H1 (cell line): ENCODE measurements at regions not wholly inside any gene's neighbourhood (a gene's known extent, or its start where the extent isn't known, plus 50 kb on each side); places are given as distances from the start of the nearest gene placed in this dataset.

Source experiments
- CTCF ChIA-PET: fragments of 300-600 bp; sonication (Branson Sonifier 250); formaldehyde crosslinking; loops from one replicate; lab custom pipeline; 2021; ENCODE audit not compliant: partially characterized antibody; lab: Charles Lee
- POLR2A ChIA-PET: fragments of 300-600 bp; sonication (Branson Sonifier 250); formaldehyde crosslinking; loops from one replicate; lab custom pipeline; 2021; ENCODE audit warnings: inconsistent platforms; ENCODE audit not compliant: partially characterized antibody; lab: Charles Lee
- DNase-seq, 2 experiments: peaks; one replicate each; pipeline versions ENCODE4 v3.0.0 to v3.0.0-alpha.2; 2010 to 2022; ENCODE audit warnings: low spot score in 2 of 2, low read depth in 1 of 2, mixed read lengths in 1 of 2
- FAIRE-seq: peaks from 2 replicates; lab custom pipeline; 2011; peaks lifted over from hg19 to GRCh38; lab: Jason Lieb, UNC
- H2AFZ ChIP-seq: 2 replicates; pipeline ENCODE4 v1.8.1; 2012; ENCODE audit warnings: low read length, inconsistent platforms
- H2AK5ac ChIP-seq: 2 replicates; pipeline ENCODE4 v1.6.1; 2013; ENCODE audit warnings: low read depth, low read length
- H2BK120ac ChIP-seq: replicated peaks from 2 replicates; pipeline ENCODE3; 2013; ENCODE audit warnings: low read depth, low read length, inconsistent platforms
- H2BK12ac ChIP-seq: 2 replicates; pipeline ENCODE4 v1.6.1; 2013; ENCODE audit warnings: low read depth, low read length
- H2BK15ac ChIP-seq: 2 replicates; pipeline ENCODE4 v1.6.1; 2013; ENCODE audit warnings: low read length
- H2BK20ac ChIP-seq: 2 replicates; pipeline ENCODE4 v1.6.1; 2013; ENCODE audit warnings: low read length
- H2BK5ac ChIP-seq: 2 replicates; pipeline ENCODE4 v1.6.1; 2013; ENCODE audit warnings: low read depth, low read length
- H3K14ac ChIP-seq: 2 replicates; pipeline ENCODE4 v1.6.1; 2013; ENCODE audit warnings: inconsistent platforms; ENCODE audit not compliant: insufficient read length
- H3K18ac ChIP-seq: 2 replicates; pipeline ENCODE4 v1.6.1; 2013; ENCODE audit warnings: low read length; ENCODE audit errors: extremely low read depth
- H3K23ac ChIP-seq: 2 replicates; pipeline ENCODE4 v1.6.1; 2013; ENCODE audit warnings: inconsistent platforms; ENCODE audit not compliant: insufficient read length
- H3K23me2 ChIP-seq: 2 replicates; pipeline ENCODE4 v1.6.1; 2013; ENCODE audit warnings: low read depth, low read length
- H3K27ac ChIP-seq: 2 replicates; pipeline ENCODE4 v1.6.1; 2011; ENCODE audit warnings: low read depth, low read length, inconsistent platforms
- H3K27me3 ChIP-seq, 4 experiments: replicated peaks in 1 of 4; 1 replicate in 1 of 4; 2 replicates in 3 of 4; pipeline versions ENCODE4 v1.6.1 to v1.8.1; 2011 to 2013; ENCODE audit warnings: low read length in 3 of 4, mild to moderate bottlenecking in 3 of 4, inconsistent platforms in 2 of 4, mixed read lengths in 2 of 4, moderate library complexity in 1 of 4; ENCODE audit not compliant: control insufficient read depth in 3 of 4, insufficient read depth in 3 of 4; ENCODE audit errors: extremely low read depth in 1 of 4
- H3K36me3 ChIP-seq, 4 experiments: 2 replicates each; pipeline versions ENCODE4 v1.6.1 to v1.8.1; 2011 to 2013; ENCODE audit warnings: mild to moderate bottlenecking in 4 of 4, low read length in 3 of 4, moderate library complexity in 2 of 4, control low read depth in 1 of 4, inconsistent platforms in 1 of 4; ENCODE audit not compliant: insufficient read depth in 4 of 4, control insufficient read depth in 2 of 4
- H3K4ac ChIP-seq: replicated peaks from 2 replicates; pipeline ENCODE3; 2013; ENCODE audit warnings: low read length, low read depth, mixed read lengths, inconsistent platforms; ENCODE audit not compliant: insufficient read length
- H3K4me1 ChIP-seq, 4 experiments: replicated peaks in 1 of 4; 1 replicate in 1 of 4; 2 replicates in 3 of 4; pipeline versions ENCODE4 v1.6.1 to v1.8.1; 2011 to 2013; ENCODE audit warnings: low read length in 3 of 4, inconsistent platforms in 2 of 4, mixed read lengths in 1 of 4; ENCODE audit not compliant: insufficient read depth in 4 of 4, control insufficient read depth in 3 of 4
- H3K4me2 ChIP-seq, 2 experiments: 2 replicates each; pipeline versions ENCODE4 v1.6.1 to v1.8.1; 2011 to 2013; ENCODE audit warnings: low read depth in 2 of 2, low read length in 2 of 2, control low read depth in 1 of 2, inconsistent platforms in 1 of 2, mild to moderate bottlenecking in 1 of 2; ENCODE audit not compliant: insufficient read depth in 1 of 2
- H3K4me3 ChIP-seq, 4 experiments: fragments of 200-600, 300-600 bp in 1 of 4; sonication (generic), shearing (Covaris generic), sonication (Bioruptor Twin) in 1 of 4; 2 replicates each; pipeline versions ENCODE4 v1.5.1 to v1.8.1; 2011 to 2016; ENCODE audit warnings: low read length in 4 of 4, low read depth in 3 of 4, control low read depth in 2 of 4, inconsistent platforms in 2 of 4, mild to moderate bottlenecking in 2 of 4, mixed read lengths in 1 of 4, moderate library complexity in 1 of 4; ENCODE audit not compliant: insufficient read depth in 2 of 4; ENCODE audit errors: extremely low read depth in 1 of 4
- H3K56ac ChIP-seq: replicated peaks from 2 replicates; pipeline ENCODE3; 2013; ENCODE audit warnings: low read depth, mild to moderate bottlenecking, mixed read lengths, low read length, inconsistent platforms; ENCODE audit not compliant: insufficient read length
- H3K79me1 ChIP-seq: 2 replicates; pipeline ENCODE4 v1.6.1; 2013; ENCODE audit warnings: low read depth, low read length, control low read depth
- H3K79me2 ChIP-seq, 2 experiments: 2 replicates each; pipeline versions ENCODE4 v1.6.1 to v1.8.1; 2012 to 2013; ENCODE audit warnings: low read length in 2 of 2, mild to moderate bottlenecking in 2 of 2, inconsistent platforms in 1 of 2; ENCODE audit not compliant: insufficient read depth in 2 of 2, control insufficient read depth in 1 of 2
- H3K9ac ChIP-seq, 4 experiments: replicated peaks in 1 of 4; 1 replicate in 1 of 4; 2 replicates in 3 of 4; pipeline versions ENCODE4 v1.6.1 to v1.8.1; 2011 to 2013; ENCODE audit warnings: low read depth in 3 of 4, low read length in 3 of 4, control low read depth in 2 of 4, mild to moderate bottlenecking in 2 of 4, moderate library complexity in 2 of 4, inconsistent platforms in 1 of 4; ENCODE audit errors: extremely low read depth in 1 of 4
- H3K9me3 ChIP-seq, 2 experiments: 2 replicates each; pipeline versions ENCODE4 v1.6.1 to v1.8.1; 2012 to 2013; ENCODE audit warnings: mild to moderate bottlenecking in 2 of 2, moderate library complexity in 2 of 2, control low read depth in 1 of 2, inconsistent platforms in 1 of 2, low read depth in 1 of 2, low read length in 1 of 2, mixed read lengths in 1 of 2; ENCODE audit not compliant: insufficient read depth in 2 of 2
- H4K20me1 ChIP-seq, 2 experiments: replicated peaks in 1 of 2; 2 replicates each; pipeline versions ENCODE3 to v1.8.1; 2011 to 2013; ENCODE audit warnings: inconsistent platforms in 2 of 2, low read length in 2 of 2, mild to moderate bottlenecking in 1 of 2; ENCODE audit not compliant: insufficient read depth in 2 of 2, control insufficient read depth in 1 of 2
- H4K5ac ChIP-seq: 2 replicates; pipeline ENCODE4 v1.6.1; 2013; ENCODE audit warnings: low read length, low read depth, mixed read lengths, inconsistent platforms; ENCODE audit not compliant: insufficient read length
- H4K8ac ChIP-seq: 2 replicates; pipeline ENCODE4 v1.8.0; 2013; ENCODE audit warnings: mild to moderate bottlenecking, moderate library complexity, low read length, inconsistent platforms; ENCODE audit not compliant: insufficient read depth; ENCODE audit errors: extremely low read depth
- H4K91ac ChIP-seq: replicated peaks from 2 replicates; pipeline ENCODE3; 2013; ENCODE audit warnings: low read length, mixed read lengths, inconsistent platforms; ENCODE audit not compliant: insufficient read length
- BACH1 ChIP-seq: IDR thresholded peaks from 2 replicates; pipeline ENCODE4 v1.6.1; 2012; ENCODE audit warnings: low read length, improper control_type of control experiment
- CBX8 ChIP-seq: fragments of 300-800, 300-1000 bp; sonication (generic); IDR thresholded peaks from 2 replicates; pipeline ENCODE4 v1.7.1; 2016; ENCODE audit warnings: low read depth, low read length, borderline replicate concordance
- CEBPB ChIP-seq: IDR thresholded peaks from 2 replicates; pipeline ENCODE4 v1.6.1; 2012; ENCODE audit warnings: low read depth, low read length
- GTF2F1 ChIP-seq: IDR thresholded peaks from 2 replicates; pipeline ENCODE4 v1.6.1; 2012; ENCODE audit warnings: low read depth, low read length, improper control_type of control experiment, borderline replicate concordance
- HDAC6 ChIP-seq: IDR thresholded peaks from one replicate; pipeline ENCODE4 v1.7.1; 2012; ENCODE audit warnings: low read depth, mild to moderate bottlenecking, inconsistent platforms, low read length, moderate library complexity
- MAFK ChIP-seq: IDR thresholded peaks from 2 replicates; pipeline ENCODE4 v1.6.1; 2012; ENCODE audit warnings: low read depth, mild to moderate bottlenecking, improper control_type of control experiment, low read length
- NANOG ChIP-seq: IDR thresholded peaks from 2 replicates; pipeline ENCODE4 v1.6.1; 2011; ENCODE audit warnings: low read length, low read depth, mild to moderate bottlenecking, inconsistent platforms; ENCODE audit not compliant: insufficient read depth, poor library complexity, severe bottlenecking
- PHF8 ChIP-seq: fragments of 200-600 bp; sonication (generic); conservative IDR thresholded peaks from 2 replicates; pipeline ENCODE4 v1.7.1; 2012; ENCODE audit warnings: low read depth, mild to moderate bottlenecking, inconsistent platforms, low read length, moderate library complexity
- POLR2A ChIP-seq, 2 experiments: IDR thresholded peaks; 1 replicate in 1 of 2; 2 replicates in 1 of 2; pipeline ENCODE4 v1.6.1; 2011; ENCODE audit warnings: low read depth in 2 of 2, low read length in 2 of 2, mild to moderate bottlenecking in 2 of 2; ENCODE audit errors: control extremely low read depth in 1 of 2
- POU5F1 ChIP-seq: IDR thresholded peaks from 2 replicates; pipeline ENCODE4 v1.6.1; 2011; ENCODE audit warnings: low read depth, mild to moderate bottlenecking, low read length, moderate library complexity
- RBBP5 ChIP-seq: IDR thresholded peaks from 2 replicates; pipeline ENCODE4 v1.7.1; 2012; ENCODE audit warnings: low read depth, mild to moderate bottlenecking, inconsistent platforms, low read length, moderate library complexity, borderline replicate concordance
- SP2 ChIP-seq: IDR thresholded peaks from 2 replicates; pipeline ENCODE4 v1.6.1; 2012; ENCODE audit warnings: mild to moderate bottlenecking, low read length, inconsistent platforms
- SUZ12 ChIP-seq: fragments of 200-600 bp; sonication (generic); IDR thresholded peaks from 2 replicates; pipeline ENCODE4 v1.6.1; 2012; ENCODE audit warnings: mild to moderate bottlenecking, inconsistent platforms, low read length, moderate library complexity, mixed read lengths
- TAF1 ChIP-seq: IDR thresholded peaks from 2 replicates; pipeline ENCODE4 v1.6.1; 2011; ENCODE audit warnings: mild to moderate bottlenecking, low read depth, low read length
- TAF7 ChIP-seq: optimal IDR thresholded peaks from 2 replicates; pipeline ENCODE3; 2011; ENCODE audit warnings: low read depth, mild to moderate bottlenecking, inconsistent platforms, low read length, moderate library complexity, borderline replicate concordance
- WGBS, 2 experiments: shearing (Covaris generic) in 1 of 2; methylation state at CpG; one replicate each; pipeline versions ENCODE4 v1.1.6 to v1.1.7; 2013 to 2015; ENCODE audit warnings: low lambda C conversion rate in 2 of 2, mixed read lengths in 2 of 2, inconsistent platforms in 1 of 2, low coverage in 1 of 2, missing lambda C conversion rate in 1 of 2; ENCODE audit not compliant: insufficient replicate concordance in 2 of 2, insufficient coverage in 1 of 2, insufficient read length in 1 of 2; ENCODE audit errors: extremely low coverage in 1 of 2, missing lambda C conversion rate in 1 of 2; 5-methylcytosine and 5-hydroxymethylcytosine counted together

GRCh38 chr18:77359561-77360314, 110.1 kb downstream of the GALR1 start:
- H3K18ac ChIP-seq = no peak overlapping the region
- ChIA-PET CTCF (interaction anchor here (0.6 to 1.4 kb wide), 2 partner anchors 18 to 31 kb away, joined by 3 to 4 read pairs; no protein-coding TSS in a partner anchor), POLR2A (no interaction called here)
- H3K9me3 ChIP-seq = peaks cover 8 to 14% of the 10 kb centered on the region in 2 experiments; a peak in 3 of 4 replicates
- no peak overlapping the region for H2BK5ac ChIP-seq
- H3K4ac ChIP-seq = no peak overlapping the region
- H4K91ac ChIP-seq = no peak overlapping the region
- H3K23me2 ChIP-seq = no peaks in the 10 kb centered on the region
- no peak overlapping the region for H2AFZ ChIP-seq
- H3K27ac ChIP-seq = no peak overlapping the region
- no peaks in the 10 kb centered on the region for H3K36me3 ChIP-seq
- FAIRE-seq (no peak), DNase-seq (no peak)
- no peak overlapping the region for H2BK15ac ChIP-seq
- H2BK20ac ChIP-seq = no peak overlapping the region
- H3K14ac ChIP-seq = no peak overlapping the region
- no peaks in the 10 kb centered on the region for H3K4me1 ChIP-seq
- H3K27me3 ChIP-seq = no peaks in the 10 kb centered on the region
- no peaks in the 10 kb centered on the region for H3K79me1 ChIP-seq
- no peak overlapping the region for H3K56ac ChIP-seq
- H4K5ac ChIP-seq = no peak overlapping the region
- H2BK12ac ChIP-seq = no peak overlapping the region
- H2AK5ac ChIP-seq = no peak overlapping the region
- no peaks in the 10 kb centered on the region; a peak in 1 of 4 replicates for H3K79me2 ChIP-seq
- H3K4me2 ChIP-seq = no peak overlapping the region
- H3K9ac ChIP-seq = no peak overlapping the region
- no peak overlapping the region for H3K4me3 ChIP-seq
- H4K8ac ChIP-seq = no peak overlapping the region
- no peak overlapping the region for H3K23ac ChIP-seq
- no peaks in the 10 kb centered on the region for H4K20me1 ChIP-seq
- no peak overlapping the region for H2BK120ac ChIP-seq
- WGBS, 2 experiments = 95% methylated on average over 4 of the region's 4 CpGs; no CpG with 5 or more reads in 1 of the 2 experiments
- TF ChIP-seq CEBPB = no peak
- no peak for TF ChIP-seq POLR2A (IDR thresholded peaks at IDR 0.05; ENCODE audit: control extremely low read depth in 1 of 2, low read depth in 2 of 2, low read length in 2 of 2)
- TF ChIP-seq RBBP5 = no peak
- TF ChIP-seq PHF8 = no peak
- TF ChIP-seq POU5F1 = no peak
- no peak for TF ChIP-seq GTF2F1
- no peak for TF ChIP-seq TAF1
- TF ChIP-seq MAFK = no peak
- no peak for TF ChIP-seq NANOG
- no peak for TF ChIP-seq TAF7
- no peak for TF ChIP-seq CBX8
- TF ChIP-seq BACH1 = no peak
- no peak for TF ChIP-seq HDAC6
- TF ChIP-seq SUZ12 = no peak
- no peak for TF ChIP-seq SP2
